Vagina (tissue), 2 donors: ENCODE measurements at regions not wholly inside any gene's neighbourhood (a gene's known extent, or its start where the extent isn't known, plus 50 kb on each side); places are given as distances from the start of the nearest gene placed in this dataset.

ENCODE experiments used
- DNase-seq, 2 donors: peaks; one replicate each; pipeline ENCODE4 v3.0.0-alpha.2; 2017; ENCODE audit errors: extremely low spot score in 2 of 2
- H3K27ac ChIP-seq: fragments of 200-600 bp; sonication (generic); one replicate; pipeline ENCODE4 v1.5.1; 2019
- H3K27me3 ChIP-seq: fragments of 200-600 bp; sonication (generic); one replicate; pipeline ENCODE4 v1.5.1; 2019
- H3K36me3 ChIP-seq, 2 donors: fragments of 200-600 bp; sonication (generic); one replicate each; pipeline ENCODE4 v1.5.1; 2017 to 2019
- H3K4me1 ChIP-seq: fragments of 200-600 bp; sonication (generic); one replicate; pipeline ENCODE4 v1.5.1; 2019
- H3K4me3 ChIP-seq, 2 donors: fragments of 200-600 bp; sonication (generic); 1 replicate in 1 of 2; 2 replicates in 1 of 2; pipeline ENCODE4 v1.5.1; 2016 to 2019
- H3K9me3 ChIP-seq: fragments of 200-600 bp; sonication (generic); one replicate; pipeline ENCODE4 v1.5.1; 2019
- CTCF ChIP-seq, 3 experiments: fragments of 450-650 bp in 2 of 3; fragments of 200-600 bp in 1 of 3; sonication (generic) in 1 of 3; IDR thresholded peaks; one replicate each; pipeline ENCODE4 v1.5.1; 2017 to 2019; ENCODE audit warnings: antibody characterized with exemption in 3 of 3, mild to moderate bottlenecking in 2 of 3, moderate library complexity in 2 of 3
- POLR2A ChIP-seq, 2 donors: fragments of 450-650 bp; IDR thresholded peaks; one replicate each; pipeline ENCODE4 v1.6.1; 2017; ENCODE audit warnings: antibody characterized with exemption in 2 of 2, mild to moderate bottlenecking in 2 of 2, moderate library complexity in 2 of 2
- POLR2AphosphoS5 ChIP-seq, 2 donors: sonication (generic); formaldehyde crosslinking; IDR thresholded peaks; one replicate each; pipeline ENCODE4 v1.9.0; 2017; ENCODE audit warnings: antibody characterized with exemption in 2 of 2, mild to moderate bottlenecking in 2 of 2, low read depth in 1 of 2; ENCODE audit not compliant: insufficient read depth in 1 of 2
- intact Hi-C: fragments of 100-400 bp; cut with DNase I; formaldehyde crosslinking; loops from one replicate; pipeline ENCODE4 v1.15.1; 2023

- intact Hi-C loops = no loop called here
- Histone ChIP-seq H3K27ac (no peak overlapping the region), H3K4me3 (no peak overlapping the region), H3K36me3 (no peaks in the 10 kb centered on the region), H3K4me1 (no peaks in the 10 kb centered on the region), H3K9me3 (no peaks in the 10 kb centered on the region), H3K27me3 (no peaks in the 10 kb centered on the region)
- no peak for TF ChIP-seq CTCF (IDR thresholded peaks at IDR 0.05)
- no peak for TF ChIP-seq POLR2AphosphoS5 (IDR thresholded peaks at IDR 0.05; ENCODE audit: insufficient read depth in 1 of 2, low read depth in 1 of 2)
- no peak for TF ChIP-seq POLR2A (IDR thresholded peaks at IDR 0.05)
- DNase-seq = no peak
Measured at GRCh38 chr3:153429821-153430220, 267.8 kb downstream of the RAP2B start.

- no peak for TF ChIP-seq CTCF (IDR thresholded peaks at IDR 0.05)
- TF ChIP-seq POLR2A (IDR thresholded peaks at IDR 0.05) = no peak
- intact Hi-C loops = no loop called here
- H3K4me3 ChIP-seq = no peak overlapping the region
- no peaks in the 10 kb centered on the region for H3K27me3 ChIP-seq
- no peak overlapping the region for H3K27ac ChIP-seq
- H3K4me1 ChIP-seq = no peaks in the 10 kb centered on the region
- no peaks in the 10 kb centered on the region for H3K9me3 ChIP-seq
- H3K36me3 ChIP-seq = no peaks in the 10 kb centered on the region
- DNase-seq = no peak
Measured at GRCh38 chr3:153431076-153431475, 269.1 kb downstream of the RAP2B start.

GRCh38 chr3:153437666-153438065, 275.6 kb downstream of the RAP2B start:
- intact Hi-C loops = no loop called here
- no peak for DNase-seq
- H3K36me3 ChIP-seq = no peaks in the 10 kb centered on the region
- TF ChIP-seq CTCF (IDR thresholded peaks at IDR 0.05) (no peak), POLR2AphosphoS5 (IDR thresholded peaks at IDR 0.05; ENCODE audit: insufficient read depth in 1 of 2, low read depth in 1 of 2) (no peak), POLR2A (IDR thresholded peaks at IDR 0.05) (no peak)
- no peaks in the 10 kb centered on the region for H3K9me3 ChIP-seq
- H3K4me3 ChIP-seq = no peak overlapping the region
- H3K4me1 ChIP-seq = no peaks in the 10 kb centered on the region
- no peaks in the 10 kb centered on the region for H3K27me3 ChIP-seq
- H3K27ac ChIP-seq = no peak overlapping the region

- no peak overlapping the region for H3K4me3 ChIP-seq
- TF ChIP-seq POLR2AphosphoS5 (IDR thresholded peaks at IDR 0.05; ENCODE audit: insufficient read depth in 1 of 2, low read depth in 1 of 2) (no peak), POLR2A (IDR thresholded peaks at IDR 0.05) (no peak), CTCF (IDR thresholded peaks at IDR 0.05) (no peak)
- no peak overlapping the region for H3K27ac ChIP-seq
- no peaks in the 10 kb centered on the region for H3K4me1 ChIP-seq
- intact Hi-C loops = no loop called here
- no peaks in the 10 kb centered on the region for H3K27me3 ChIP-seq
- no peaks in the 10 kb centered on the region for H3K9me3 ChIP-seq
- DNase-seq = no peak
- H3K36me3 ChIP-seq = no peaks in the 10 kb centered on the region
Measured at GRCh38 chr3:153438271-153438670, 276.2 kb downstream of the RAP2B start.

GRCh38 chr3:153439780-153440179, 277.8 kb downstream of the RAP2B start:
- no peaks in the 10 kb centered on the region for H3K4me1 ChIP-seq
- intact Hi-C loops = no loop called here

More at GRCh38 chr3:153439780-153440179, 277.8 kb downstream of the RAP2B start:
- DNase-seq = no peak
- Histone ChIP-seq H3K36me3 (no peaks in the 10 kb centered on the region), H3K27me3 (no peaks in the 10 kb centered on the region), H3K4me3 (no peak overlapping the region), H3K9me3 (no peaks in the 10 kb centered on the region), H3K27ac (no peak overlapping the region)
- TF ChIP-seq POLR2A (IDR thresholded peaks at IDR 0.05) (no peak), POLR2AphosphoS5 (IDR thresholded peaks at IDR 0.05; ENCODE audit: insufficient read depth in 1 of 2, low read depth in 1 of 2) (no peak), CTCF (IDR thresholded peaks at IDR 0.05) (no peak)
